Prostate gland (tissue), 2 donors: ENCODE measurements at regions not wholly inside any gene's neighbourhood (a gene's known extent, or its start where the extent isn't known, plus 50 kb on each side); places are given as distances from the start of the nearest gene placed in this dataset.

Experiments used
- POLR2AphosphoS5 ChIP-seq: sonication (generic); formaldehyde crosslinking; IDR thresholded peaks from one replicate; pipeline ENCODE4 v1.6.1; 2017; ENCODE audit warnings: antibody characterized with exemption
- TF ChIP-seq, protein P1 (sequence below), 4 experiments: fragments of 200-600 bp in 2 of 4; fragments of 450-650 bp in 2 of 4; sonication (generic) in 2 of 4; IDR thresholded peaks; 1 replicate in 3 of 4; 2 replicates in 1 of 4; pipeline ENCODE4 v1.5.1; 2016 to 2019; ENCODE audit warnings: antibody characterized with exemption in 4 of 4, mild to moderate bottlenecking in 2 of 4, moderate library complexity in 2 of 4

- TF ChIP-seq, protein P1, sequence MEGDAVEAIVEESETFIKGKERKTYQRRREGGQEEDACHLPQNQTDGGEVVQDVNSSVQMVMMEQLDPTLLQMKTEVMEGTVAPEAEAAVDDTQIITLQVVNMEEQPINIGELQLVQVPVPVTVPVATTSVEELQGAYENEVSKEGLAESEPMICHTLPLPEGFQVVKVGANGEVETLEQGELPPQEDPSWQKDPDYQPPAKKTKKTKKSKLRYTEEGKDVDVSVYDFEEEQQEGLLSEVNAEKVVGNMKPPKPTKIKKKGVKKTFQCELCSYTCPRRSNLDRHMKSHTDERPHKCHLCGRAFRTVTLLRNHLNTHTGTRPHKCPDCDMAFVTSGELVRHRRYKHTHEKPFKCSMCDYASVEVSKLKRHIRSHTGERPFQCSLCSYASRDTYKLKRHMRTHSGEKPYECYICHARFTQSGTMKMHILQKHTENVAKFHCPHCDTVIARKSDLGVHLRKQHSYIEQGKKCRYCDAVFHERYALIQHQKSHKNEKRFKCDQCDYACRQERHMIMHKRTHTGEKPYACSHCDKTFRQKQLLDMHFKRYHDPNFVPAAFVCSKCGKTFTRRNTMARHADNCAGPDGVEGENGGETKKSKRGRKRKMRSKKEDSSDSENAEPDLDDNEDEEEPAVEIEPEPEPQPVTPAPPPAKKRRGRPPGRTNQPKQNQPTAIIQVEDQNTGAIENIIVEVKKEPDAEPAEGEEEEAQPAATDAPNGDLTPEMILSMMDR (IDR thresholded peaks at IDR 0.05): no peak
- no peak for TF ChIP-seq POLR2AphosphoS5
Measured at GRCh38 chr5:92329759-92330158, 946.6 kb upstream of the ARRDC3 start.
